GM12873 (cell line): ENCODE measurements at regions not wholly inside any gene's neighbourhood (a gene's known extent, or its start where the extent isn't known, plus 50 kb on each side); places are given as distances from the start of the nearest gene placed in this dataset.

Experiments used
- CTCF ChIP-seq: IDR thresholded peaks from 2 replicates; pipeline ENCODE4 v1.5.1; 2012; ENCODE audit warnings: low read depth, mild to moderate bottlenecking, moderate library complexity, low read length, control low read depth; ENCODE audit not compliant: insufficient read depth; ENCODE audit errors: missing control alignments

- no peak for TF ChIP-seq CTCF
Observed at GRCh38 chr6:166075186-166075585, 92.5 kb downstream of the TBXT start.

DNA sequence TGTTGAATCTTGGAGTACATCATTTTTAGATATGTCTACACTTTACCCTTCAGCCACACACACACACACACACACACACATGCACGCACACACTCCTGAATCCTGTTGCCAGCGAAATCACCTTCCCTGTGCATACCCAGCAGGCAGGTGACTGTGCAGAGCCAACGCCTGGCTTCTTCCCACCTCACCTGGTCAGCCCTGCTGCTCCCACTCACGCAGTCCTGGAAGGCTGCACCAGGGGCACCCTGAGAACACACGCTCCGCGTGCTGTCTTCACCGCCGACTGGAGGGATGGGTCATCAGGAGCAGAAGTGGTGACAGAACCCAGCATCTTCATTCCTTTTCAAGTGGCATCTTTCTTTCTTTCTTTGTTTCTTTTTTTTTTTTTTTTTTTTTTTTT is 94.6 kb downstream of the TBXT start:
- TF ChIP-seq CTCF: no peak

- no peak for TF ChIP-seq CTCF
Observed at GRCh38 chr6:166068768-166069167, 98.9 kb downstream of the TBXT start.

DNA sequence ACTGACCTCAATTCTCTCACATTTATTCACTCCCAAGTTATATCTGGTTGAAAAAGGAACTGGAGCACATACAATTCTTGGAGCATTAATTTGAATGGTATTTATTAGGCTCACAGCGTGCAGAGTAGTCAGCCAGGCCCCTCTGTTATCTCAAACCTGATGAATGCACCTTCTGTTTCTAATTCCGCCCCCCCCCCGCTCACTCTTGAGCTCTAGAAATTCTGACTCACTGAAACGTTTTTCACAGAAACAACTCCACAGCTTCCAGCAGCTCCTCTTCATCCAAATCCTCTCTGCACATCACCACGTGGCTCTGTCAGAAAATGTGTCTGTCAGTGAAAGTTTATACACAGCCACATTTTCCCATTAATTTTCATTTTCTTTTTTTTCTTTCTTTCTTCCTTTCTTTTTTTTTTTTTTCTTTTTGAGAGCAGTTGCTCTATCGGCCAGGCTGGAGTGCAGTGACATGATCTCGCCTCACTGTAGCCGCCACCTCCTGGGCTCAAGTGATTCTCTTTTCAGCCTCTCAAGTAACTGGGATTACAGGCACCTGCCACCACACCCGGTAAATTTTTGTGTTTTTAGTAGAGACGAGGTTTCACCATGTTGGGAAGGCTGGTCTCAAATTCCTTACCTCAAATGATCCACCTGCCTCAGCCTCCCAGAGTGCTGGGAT is 109.4 kb downstream of the TBXT start:
- TF ChIP-seq CTCF: no peak

DNA sequence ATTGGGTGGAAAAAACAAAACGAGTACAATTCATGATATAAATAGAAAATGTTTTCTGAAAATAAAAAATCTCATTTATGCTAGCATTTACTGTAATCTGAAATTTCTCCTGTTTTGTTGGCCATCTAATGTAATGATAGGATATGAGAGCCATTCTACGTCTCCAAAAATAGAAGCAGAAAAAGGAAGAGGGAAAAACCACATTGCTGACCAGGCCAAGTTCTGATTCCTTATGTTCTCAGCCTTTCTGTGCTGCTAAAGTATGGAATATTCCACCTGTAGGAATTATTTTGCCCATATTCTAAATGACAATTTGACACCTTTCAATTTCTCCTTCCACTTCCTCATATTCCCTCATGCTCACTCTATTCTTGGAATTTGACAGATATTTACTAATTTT is 110.2 kb downstream of the TBXT start:
- no peak for TF ChIP-seq CTCF

DNA sequence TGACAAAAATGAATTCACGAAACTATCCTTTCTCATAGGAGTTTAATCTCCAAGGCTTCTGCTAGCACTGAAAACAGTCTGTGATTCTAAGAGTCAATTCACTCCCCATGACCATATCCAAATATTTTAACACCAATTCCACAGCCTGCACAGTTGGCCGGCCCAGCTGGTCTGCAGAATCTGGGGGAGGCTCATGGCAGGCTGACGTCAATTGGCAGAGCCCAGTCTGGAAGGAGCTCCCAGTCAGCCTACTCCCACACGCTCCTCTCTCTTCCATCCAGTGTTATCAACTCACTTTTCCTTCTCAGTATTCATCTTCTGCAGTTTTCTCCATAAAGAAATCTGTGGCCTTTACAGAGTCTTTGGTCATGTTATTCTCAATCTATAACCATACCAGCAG is 111.0 kb downstream of the TBXT start:
- no peak for TF ChIP-seq CTCF

DNA sequence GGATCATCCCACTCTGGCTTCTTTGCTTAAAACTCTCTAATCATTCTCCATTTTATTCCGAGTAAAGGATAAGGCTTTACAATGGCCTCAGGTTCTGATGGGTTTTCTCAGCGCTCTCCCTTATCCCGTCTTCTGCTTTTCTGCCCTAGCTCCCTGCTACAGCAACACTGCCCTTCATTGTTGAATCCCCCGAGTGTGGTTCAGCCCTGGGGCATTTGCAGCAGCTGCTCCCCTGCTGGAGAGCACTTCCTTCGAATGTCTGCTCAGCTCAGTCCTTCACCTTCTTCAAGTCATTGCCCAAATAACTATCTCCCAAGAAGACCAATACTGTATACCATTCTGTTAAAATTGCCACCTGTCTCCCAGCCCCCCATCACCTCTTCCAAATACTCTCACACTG is 111.8 kb downstream of the TBXT start:
- no peak for TF ChIP-seq CTCF
